ENCODE measurements at regions not wholly inside any gene's neighbourhood (a gene's known extent, or its start where the extent isn't known, plus 50 kb on each side); places are given as distances from the start of the nearest gene placed in this dataset.

- Histone ChIP-seq H3K4me1 (ENCODE audit: insufficient read depth, low read length) (no peaks in the 10 kb centered on the region), H3K36me3 (ENCODE audit: insufficient read depth, low read length) (no peaks in the 10 kb centered on the region), H3K27me3 (ENCODE audit: control insufficient read depth in 1 of 2, insufficient read depth in 2 of 2, low read length in 2 of 2) (no peaks in the 10 kb centered on the region), H3K4me3 (ENCODE audit: low read length) (no peak overlapping the region), H3K27ac (ENCODE audit: low read depth in 1 of 2, low read length in 2 of 2) (no peak overlapping the region), H3K9me3 (ENCODE audit: control insufficient read depth in 1 of 2, insufficient read depth in 1 of 2, low read length in 2 of 2) (no peaks in the 10 kb centered on the region)
- ChIA-PET CTCF (no interaction called here), POLR2A (no interaction called here)
- Mint-ChIP-seq H3K27ac (no peak overlapping the region), H3K36me3 (ENCODE audit: low read depth) (no peaks in the 10 kb centered on the region), H3K27me3 (peaks cover 31% of the 10 kb centered on the region), H3K4me1 (ENCODE audit: low read depth) (no peaks in the 10 kb centered on the region), H3K9me3 (no peaks in the 10 kb centered on the region), H3K4me3 (no peak overlapping the region)
- DNase-seq (no peak), ATAC-seq (ENCODE audit: poor library complexity) (no peak)
- intact Hi-C loops (cut with DNase I, micrococcal nuclease), result no loop called here
- TF ChIP-seq CTCF (IDR thresholded peaks at IDR 0.05), result no peak
Measured at GRCh38 chr18:1564793-1565192, 660.1 kb downstream of the ADCYAP1 start.

- H3K4me1 Mint-ChIP-seq (ENCODE audit: low read depth), result no peaks in the 10 kb centered on the region
- H3K27ac ChIP-seq (ENCODE audit: low read depth in 1 of 2, low read length in 2 of 2), result no peak overlapping the region
- H3K36me3 Mint-ChIP-seq (ENCODE audit: low read depth), result no peaks in the 10 kb centered on the region
- ATAC-seq (ENCODE audit: poor library complexity) (no peak), DNase-seq (no peak)
- no peaks in the 10 kb centered on the region for H3K4me1 ChIP-seq (ENCODE audit: insufficient read depth, low read length)
- no peak overlapping the region for H3K4me3 Mint-ChIP-seq
- no peak overlapping the region for H3K4me3 ChIP-seq (ENCODE audit: low read length)
- no peaks in the 10 kb centered on the region for H3K9me3 ChIP-seq (ENCODE audit: control insufficient read depth in 1 of 2, insufficient read depth in 1 of 2, low read length in 2 of 2)
- intact Hi-C loops (cut with DNase I, micrococcal nuclease), result no loop called here
- H3K9me3 Mint-ChIP-seq, result no peaks in the 10 kb centered on the region
- ChIA-PET POLR2A (no interaction called here), CTCF (no interaction called here)
- TF ChIP-seq CTCF (IDR thresholded peaks at IDR 0.05), result no peak
- no peaks in the 10 kb centered on the region for H3K27me3 ChIP-seq (ENCODE audit: control insufficient read depth in 1 of 2, insufficient read depth in 2 of 2, low read length in 2 of 2)
- no peaks in the 10 kb centered on the region for H3K36me3 ChIP-seq (ENCODE audit: insufficient read depth, low read length)
- H3K27me3 Mint-ChIP-seq, result peaks cover 6% of the 10 kb centered on the region
- no peak overlapping the region for H3K27ac Mint-ChIP-seq
Measured at GRCh38 chr18:1571206-1571605, 666.5 kb downstream of the ADCYAP1 start.

- H3K9me3 ChIP-seq (ENCODE audit: control insufficient read depth in 1 of 2, insufficient read depth in 1 of 2, low read length in 2 of 2), result no peaks in the 10 kb centered on the region
- DNase-seq (no peak), ATAC-seq (ENCODE audit: poor library complexity) (no peak)
- Mint-ChIP-seq H3K9me3 (no peaks in the 10 kb centered on the region), H3K27me3 (no peaks in the 10 kb centered on the region), H3K36me3 (ENCODE audit: low read depth) (no peaks in the 10 kb centered on the region), H3K4me1 (ENCODE audit: low read depth) (no peaks in the 10 kb centered on the region), H3K27ac (no peak overlapping the region), H3K4me3 (no peak overlapping the region)
- TF ChIP-seq CTCF (IDR thresholded peaks at IDR 0.05), result no peak
- intact Hi-C loops (cut with DNase I, micrococcal nuclease), result no loop called here
- no peak overlapping the region for H3K27ac ChIP-seq (ENCODE audit: low read depth in 1 of 2, low read length in 2 of 2)
- no peak overlapping the region for H3K4me3 ChIP-seq (ENCODE audit: low read length)
- no peaks in the 10 kb centered on the region for H3K36me3 ChIP-seq (ENCODE audit: insufficient read depth, low read length)
- H3K27me3 ChIP-seq (ENCODE audit: control insufficient read depth in 1 of 2, insufficient read depth in 2 of 2, low read length in 2 of 2), result no peaks in the 10 kb centered on the region
- CTCF ChIA-PET, result no interaction called here
- POLR2A ChIA-PET, result no interaction called here
- H3K4me1 ChIP-seq (ENCODE audit: insufficient read depth, low read length), result no peaks in the 10 kb centered on the region
Measured at GRCh38 chr18:1573732-1574131, 669.1 kb downstream of the ADCYAP1 start.
